MG63 (cell line): ENCODE measurements at regions not wholly inside any gene's neighbourhood (a gene's known extent, or its start where the extent isn't known, plus 50 kb on each side); places are given as distances from the start of the nearest gene placed in this dataset.
A peak's percentile ranks its signal among the peaks of the same experiment; 100 is the strongest.

Source experiments
- DNase-seq: peaks from one replicate; pipeline ENCODE4 v3.0.0-alpha.2; 2020
- H3K27me3 ChIP-seq: fragments of 250-450 bp; sonication (Bioruptor Pico); 2 replicates; pipeline ENCODE4 v1.5.1; 2020; ENCODE audit warnings: mild to moderate bottlenecking, moderate library complexity
- H3K36me3 ChIP-seq: fragments of 250-450 bp; sonication (Bioruptor Pico); 2 replicates; pipeline ENCODE4 v1.5.1; 2020; ENCODE audit warnings: mild to moderate bottlenecking, moderate library complexity
- H3K4me3 ChIP-seq: fragments of 250-450 bp; sonication (Bioruptor Pico); 2 replicates; pipeline ENCODE4 v1.5.1; 2020; ENCODE audit warnings: mild to moderate bottlenecking, moderate library complexity
- H3K9me3 ChIP-seq: fragments of 250-450 bp; sonication (Bioruptor Pico); 2 replicates; pipeline ENCODE4 v1.5.1; 2020; ENCODE audit warnings: mild to moderate bottlenecking, moderate library complexity

DNA sequence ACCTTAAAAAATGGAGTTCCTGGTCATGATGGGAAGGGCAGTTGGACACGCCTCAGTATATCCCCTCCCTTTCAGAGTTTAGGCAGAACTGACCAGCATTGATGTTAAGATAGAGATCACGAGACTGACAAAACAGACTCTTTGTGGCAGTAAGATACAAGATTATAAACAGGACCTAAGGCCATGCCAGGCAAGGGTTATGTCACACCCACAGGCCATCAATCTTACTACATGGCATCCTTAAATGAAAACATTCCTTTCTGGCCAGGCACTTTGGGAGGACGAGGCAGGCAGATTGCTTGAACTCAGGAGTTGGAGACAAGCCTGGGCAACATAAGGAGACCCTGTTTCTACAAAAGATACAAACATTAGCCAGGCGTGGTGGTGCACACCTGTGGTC, 129.3 kb upstream of the MLN start:
- H3K27me3 ChIP-seq: no peaks in the 10 kb centered on the region
- no peak overlapping the region for H3K4me3 ChIP-seq
- H3K9me3 ChIP-seq: no peaks in the 10 kb centered on the region
- DNase-seq: no peak
- H3K36me3 ChIP-seq: no peaks in the 10 kb centered on the region

DNA sequence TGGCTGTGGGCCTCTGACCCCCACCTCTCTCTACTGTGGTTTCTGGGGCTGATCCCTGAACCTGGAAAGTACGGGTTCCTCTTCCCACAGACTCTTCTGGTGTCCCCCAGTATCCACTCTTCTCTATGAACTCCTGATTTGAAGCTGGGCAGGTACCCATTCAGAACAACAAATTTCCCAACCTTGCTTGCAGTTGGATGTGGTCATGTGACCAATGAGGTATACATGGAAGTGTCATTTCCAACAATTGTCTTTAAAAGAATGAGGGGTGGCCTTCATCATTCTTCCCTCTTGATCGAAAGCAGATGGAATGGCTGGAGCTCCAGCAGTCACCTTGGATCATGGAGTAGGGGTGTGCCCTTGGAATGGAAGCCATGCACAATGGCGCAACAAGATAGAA, 128.0 kb upstream of the MLN start:
- no peaks in the 10 kb centered on the region for H3K36me3 ChIP-seq
- H3K27me3 ChIP-seq: no peaks in the 10 kb centered on the region
- no peaks in the 10 kb centered on the region for H3K9me3 ChIP-seq
- no peak overlapping the region for H3K4me3 ChIP-seq
- no peak for DNase-seq

DNA sequence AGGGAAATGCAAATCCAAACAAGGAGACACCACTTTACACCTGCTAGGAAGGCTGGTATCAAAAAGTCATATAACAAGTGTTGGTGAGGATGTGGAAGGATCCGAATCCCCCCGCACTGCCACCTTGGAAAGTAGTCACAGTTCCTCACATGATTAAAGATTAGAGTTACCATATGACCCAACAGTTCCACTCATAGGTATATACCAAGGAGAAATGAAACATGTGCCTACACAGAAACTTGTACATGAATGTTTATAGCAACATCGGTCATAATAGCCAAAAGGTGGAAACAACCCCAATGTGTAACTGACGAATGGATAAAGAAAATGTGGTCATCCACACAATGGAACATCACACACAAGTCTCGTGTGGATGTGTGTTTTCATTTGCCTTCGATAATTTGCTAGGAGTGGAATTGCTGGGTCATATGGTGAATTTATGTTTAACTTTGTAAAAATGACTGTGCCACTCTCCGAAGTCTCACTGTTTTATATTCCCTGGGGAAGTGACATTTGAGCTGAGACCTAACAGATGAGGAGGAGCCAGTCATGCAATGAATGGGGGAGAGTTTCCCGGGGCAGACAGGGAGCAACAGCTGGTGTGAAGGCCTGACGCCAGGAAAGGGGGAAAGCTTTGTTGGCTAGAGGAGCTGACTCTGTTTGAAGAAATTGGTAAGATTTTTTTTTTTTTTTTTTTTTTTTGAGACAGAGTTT, 125.9 kb upstream of the MLN start:
- DNase-seq: peak; percentile 13
- Histone ChIP-seq H3K9me3 (no peaks in the 10 kb centered on the region), H3K36me3 (no peaks in the 10 kb centered on the region), H3K4me3 (no peak overlapping the region), H3K27me3 (no peaks in the 10 kb centered on the region)

DNA sequence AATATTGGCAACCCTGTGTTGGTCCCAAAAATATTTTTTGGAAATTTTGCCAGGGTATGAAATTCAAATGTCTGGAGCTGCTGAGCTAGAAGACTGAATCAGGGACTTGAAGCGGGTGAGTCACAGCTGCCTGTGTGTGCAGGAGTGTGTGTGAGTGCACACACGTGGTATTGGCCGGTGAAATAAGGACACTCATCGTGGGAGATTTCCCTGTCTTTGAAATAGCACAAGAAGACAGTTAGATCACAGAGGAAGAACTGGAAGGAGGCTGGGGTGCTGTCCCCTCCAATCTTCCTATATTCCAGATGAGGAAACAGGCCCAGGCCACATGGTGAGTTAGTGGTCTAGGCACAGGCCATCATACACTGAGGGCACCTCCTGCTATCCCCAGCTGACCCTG, 123.8 kb upstream of the MLN start:
- H3K4me3 ChIP-seq: no peak overlapping the region
- H3K36me3 ChIP-seq: no peaks in the 10 kb centered on the region
- DNase-seq: peak; percentile 31
- H3K27me3 ChIP-seq: no peaks in the 10 kb centered on the region
- no peaks in the 10 kb centered on the region for H3K9me3 ChIP-seq

DNA sequence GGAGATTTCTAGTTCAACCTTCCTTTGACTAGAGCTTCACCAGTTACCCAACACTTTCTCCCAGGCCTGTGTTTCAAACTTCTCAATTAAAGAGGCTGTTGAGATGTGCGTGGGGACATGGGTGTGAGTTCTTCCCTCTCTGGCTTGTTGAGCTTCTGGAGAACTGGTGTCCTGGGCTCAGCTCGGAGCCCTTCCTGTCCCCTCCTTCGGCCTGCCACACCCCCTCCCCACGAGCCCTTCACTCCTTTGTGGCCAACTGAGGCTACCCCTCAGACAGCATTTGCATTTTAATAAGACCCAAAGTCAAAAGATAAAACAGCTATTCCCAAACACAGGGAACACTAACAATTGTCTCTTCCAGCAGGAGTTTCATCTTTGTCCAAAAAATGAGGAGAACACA, 123.3 kb upstream of the MLN start:
- no peaks in the 10 kb centered on the region for H3K9me3 ChIP-seq
- H3K27me3 ChIP-seq: no peaks in the 10 kb centered on the region
- no peak for DNase-seq
- H3K36me3 ChIP-seq: no peaks in the 10 kb centered on the region
- H3K4me3 ChIP-seq: no peak overlapping the region

DNA sequence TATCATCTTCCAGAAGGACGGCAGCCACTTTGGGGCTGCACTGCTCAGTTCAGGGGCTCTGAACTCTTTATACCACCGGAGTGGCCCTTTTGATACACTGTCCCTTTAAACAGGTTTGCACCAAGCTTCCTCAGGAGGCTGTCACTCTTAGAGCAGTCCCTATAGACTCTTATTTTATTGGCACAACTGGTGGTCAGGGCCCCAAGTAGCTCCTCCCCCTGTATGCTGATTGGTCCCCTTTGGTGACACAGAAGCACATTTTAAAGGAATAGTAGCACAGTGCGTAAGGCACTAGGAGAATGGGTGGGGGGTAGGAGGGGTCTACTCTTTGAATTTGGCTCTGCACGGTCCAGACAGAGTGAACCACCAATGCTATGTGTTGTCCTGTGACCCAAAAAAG, 122.6 kb upstream of the MLN start:
- Histone ChIP-seq H3K4me3 (no peak overlapping the region), H3K27me3 (no peaks in the 10 kb centered on the region), H3K36me3 (no peaks in the 10 kb centered on the region), H3K9me3 (no peaks in the 10 kb centered on the region)
- no peak for DNase-seq

DNA sequence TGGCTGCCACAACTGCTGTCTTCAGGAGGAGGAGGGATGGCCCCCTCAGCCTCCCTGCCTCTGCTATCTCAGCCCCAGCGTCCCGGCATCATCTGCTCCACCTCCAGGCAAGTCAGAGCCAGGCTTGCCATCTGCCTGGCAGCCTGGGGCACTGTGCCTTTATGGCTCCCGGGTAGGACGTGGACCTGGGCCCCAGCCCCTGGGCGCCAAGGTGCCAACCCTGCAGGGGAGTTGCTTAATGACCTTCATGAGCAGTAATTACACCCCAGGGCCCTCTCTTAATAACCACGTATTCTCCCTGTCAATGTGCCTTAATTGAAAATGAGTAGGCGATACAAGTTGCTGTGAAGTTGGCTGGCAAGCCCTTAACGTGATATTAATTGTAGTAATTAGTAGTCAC, 122.1 kb upstream of the MLN start:
- Histone ChIP-seq H3K4me3 (no peak overlapping the region), H3K9me3 (no peaks in the 10 kb centered on the region), H3K27me3 (no peaks in the 10 kb centered on the region), H3K36me3 (no peaks in the 10 kb centered on the region)
- DNase-seq: no peak

DNA sequence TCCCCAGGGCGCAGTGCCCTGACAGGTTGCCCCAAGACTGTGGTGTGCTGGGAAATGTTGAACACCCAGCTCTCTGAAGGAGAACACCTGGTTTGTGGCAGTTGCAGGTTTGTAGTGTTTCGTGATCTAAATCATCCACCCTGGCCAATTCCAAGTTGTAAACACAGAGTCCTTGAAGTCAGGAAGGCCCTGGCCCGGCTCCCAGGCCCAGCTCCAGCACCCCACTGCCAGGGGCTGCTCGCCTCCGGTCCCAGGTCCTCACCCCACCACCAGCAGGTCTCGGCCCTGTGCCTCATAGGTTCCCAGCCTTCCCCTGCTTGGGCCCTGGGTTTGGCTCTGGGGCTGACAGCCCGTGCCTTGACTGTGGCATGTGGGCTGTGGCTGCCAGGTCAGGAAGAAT, 121.4 kb upstream of the MLN start:
- Histone ChIP-seq H3K9me3 (no peaks in the 10 kb centered on the region), H3K27me3 (no peaks in the 10 kb centered on the region), H3K4me3 (no peak overlapping the region), H3K36me3 (no peaks in the 10 kb centered on the region)
- no peak for DNase-seq

DNA sequence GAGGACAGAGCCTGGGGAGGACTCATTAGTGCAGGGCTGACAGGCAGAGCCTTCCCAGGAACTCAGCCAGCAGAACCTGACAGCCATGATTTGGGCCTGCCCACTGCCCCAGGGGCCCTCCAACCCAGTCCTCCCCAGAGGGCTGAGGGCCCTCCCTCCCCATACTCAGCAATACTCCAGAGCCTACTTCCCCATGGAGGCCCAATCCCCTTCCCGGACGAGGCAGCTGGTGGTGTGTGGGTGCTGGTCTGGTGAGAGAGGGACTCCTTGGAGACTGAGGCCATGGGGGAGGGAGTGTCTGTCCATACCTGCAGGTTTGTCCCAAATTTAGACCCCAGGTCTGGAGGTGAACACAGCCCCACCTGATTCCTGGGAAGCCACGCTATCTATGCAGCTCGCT, 120.9 kb upstream of the MLN start:
- no peaks in the 10 kb centered on the region for H3K27me3 ChIP-seq
- H3K9me3 ChIP-seq: no peaks in the 10 kb centered on the region
- no peaks in the 10 kb centered on the region for H3K36me3 ChIP-seq
- DNase-seq: no peak
- H3K4me3 ChIP-seq: no peak overlapping the region

DNA sequence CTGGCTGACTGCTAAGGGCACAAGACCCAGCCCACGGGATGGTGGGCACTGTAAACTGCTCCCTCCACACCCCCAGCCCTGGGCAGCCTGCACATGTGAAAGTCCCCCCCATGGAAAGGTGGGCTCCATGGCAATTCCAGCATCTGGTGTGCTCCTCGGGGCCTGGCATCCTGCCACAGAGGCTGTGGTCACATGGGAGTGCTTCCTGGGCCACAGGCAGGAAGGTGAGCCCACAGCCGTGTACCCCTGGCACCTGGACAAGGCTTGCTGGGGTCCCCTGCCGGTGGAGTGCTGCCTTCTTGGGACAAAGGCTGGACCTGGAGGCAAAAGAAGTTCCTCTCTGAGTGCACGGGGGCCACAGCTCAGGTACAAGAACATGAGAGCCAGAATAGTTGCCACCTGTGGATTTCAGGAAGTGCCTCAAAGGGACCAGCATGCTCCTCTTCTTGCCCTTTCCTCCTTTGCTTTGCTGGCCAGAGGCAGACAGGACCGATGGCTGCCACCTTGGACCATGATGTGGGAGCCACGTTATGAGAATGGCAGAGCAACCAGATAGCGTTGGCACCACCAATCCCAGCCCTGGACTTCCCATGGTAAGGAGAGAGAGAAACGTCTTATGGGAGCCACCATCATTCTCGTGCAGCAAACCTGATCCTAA, 120.2 kb upstream of the MLN start:
- Histone ChIP-seq H3K4me3 (no peak overlapping the region), H3K27me3 (no peaks in the 10 kb centered on the region), H3K36me3 (no peaks in the 10 kb centered on the region), H3K9me3 (no peaks in the 10 kb centered on the region)
- no peak for DNase-seq

DNA sequence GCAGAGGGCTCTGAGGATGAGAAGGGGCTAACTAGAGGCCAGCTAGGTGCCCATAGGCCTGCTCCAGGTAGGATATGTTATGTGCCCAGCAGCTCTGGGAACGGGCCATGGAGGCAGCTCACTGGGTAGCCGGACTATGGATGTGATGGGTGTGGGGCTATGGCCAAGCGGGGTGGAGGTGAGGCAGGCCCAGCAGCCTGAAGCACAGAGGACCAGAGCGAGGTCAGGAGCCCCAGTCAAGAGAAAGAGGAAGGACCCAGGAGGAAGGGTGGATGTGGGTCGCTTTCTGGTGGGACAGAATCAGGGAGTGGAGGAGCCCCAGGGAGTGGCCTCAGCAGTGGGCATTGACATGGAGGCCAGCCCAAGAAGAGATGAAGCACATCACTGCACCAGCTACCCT, 117.9 kb upstream of the MLN start:
- no peak overlapping the region for H3K4me3 ChIP-seq
- no peak for DNase-seq

DNA sequence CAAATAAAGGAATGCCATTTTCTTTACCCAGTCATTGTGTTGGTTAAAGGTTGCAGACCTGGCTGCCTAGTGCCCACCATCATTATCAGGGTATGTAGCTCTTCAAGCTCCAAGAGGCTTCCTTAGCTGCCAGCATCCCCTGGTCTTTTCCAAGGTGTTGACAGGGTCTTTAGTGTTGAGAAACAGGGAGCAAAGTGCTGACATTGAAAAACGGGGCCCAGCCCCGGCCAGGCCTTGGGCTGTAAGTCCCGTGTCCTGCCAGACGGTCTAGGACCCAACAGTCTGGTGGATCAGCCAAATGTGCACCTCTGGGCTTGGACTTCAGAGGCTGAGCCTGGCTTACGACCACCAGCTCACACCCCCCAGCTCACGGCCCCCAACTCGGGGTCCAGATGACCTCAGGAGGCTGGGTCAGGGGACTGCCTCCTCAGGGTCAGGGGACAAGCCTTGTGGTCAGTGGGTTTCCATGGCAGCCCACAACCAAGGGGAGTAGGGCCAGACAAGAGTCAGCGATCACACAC, 114.4 kb upstream of the MLN start:
- H3K4me3 ChIP-seq: no peak overlapping the region
- DNase-seq: no peak
- no peaks in the 10 kb centered on the region for H3K36me3 ChIP-seq
- no peaks in the 10 kb centered on the region for H3K27me3 ChIP-seq
- H3K9me3 ChIP-seq: no peaks in the 10 kb centered on the region

More for the DNA sequence above, 117.9 kb upstream of the MLN start:
- no peaks in the 10 kb centered on the region for H3K36me3 ChIP-seq
- no peaks in the 10 kb centered on the region for H3K27me3 ChIP-seq
- H3K9me3 ChIP-seq: no peaks in the 10 kb centered on the region

DNA sequence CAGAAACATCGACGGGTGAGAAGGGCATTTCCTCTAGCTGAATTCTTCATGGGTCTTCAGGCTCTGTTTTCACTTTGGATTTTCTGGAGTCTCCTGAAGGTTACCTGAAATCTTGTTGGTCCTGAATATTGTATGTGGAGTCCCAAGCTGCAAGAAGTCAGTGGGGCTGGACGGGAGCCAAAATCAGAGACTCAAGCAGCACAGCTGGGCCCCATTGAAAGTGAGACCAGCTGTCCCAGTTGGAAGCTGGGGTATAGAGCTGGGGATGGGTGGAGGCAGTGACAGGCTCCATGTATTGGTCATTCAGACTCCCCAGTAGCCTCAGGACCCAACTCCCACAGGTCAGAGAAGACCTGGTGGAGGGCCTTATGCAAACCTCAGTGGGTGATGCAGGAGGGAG, 111.3 kb upstream of the MLN start:
- DNase-seq: no peak
- Histone ChIP-seq H3K9me3 (no peaks in the 10 kb centered on the region), H3K4me3 (no peak overlapping the region), H3K36me3 (no peaks in the 10 kb centered on the region), H3K27me3 (no peaks in the 10 kb centered on the region)

DNA sequence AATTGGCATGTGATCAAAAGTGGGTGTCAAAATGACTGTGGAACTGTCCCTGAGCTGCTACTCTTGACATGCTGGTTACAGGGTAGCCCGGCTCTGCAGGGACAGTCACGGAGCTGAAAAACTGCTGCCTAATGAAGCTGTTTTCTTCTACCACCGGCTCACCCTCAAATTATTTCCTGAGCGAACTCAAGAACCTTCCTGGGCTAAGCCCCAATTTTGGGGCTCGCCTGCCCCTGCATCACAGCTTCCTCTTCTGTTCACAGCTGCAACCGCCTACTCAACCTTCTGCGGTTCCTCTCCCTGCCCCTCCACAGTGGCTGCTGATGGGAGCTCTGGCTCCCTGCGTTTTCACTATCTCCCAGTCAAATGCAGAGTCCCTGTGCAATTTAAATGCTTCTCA, 110.8 kb upstream of the MLN start:
- DNase-seq: no peak
- Histone ChIP-seq H3K36me3 (no peaks in the 10 kb centered on the region), H3K4me3 (no peak overlapping the region), H3K27me3 (no peaks in the 10 kb centered on the region), H3K9me3 (no peaks in the 10 kb centered on the region)

DNA sequence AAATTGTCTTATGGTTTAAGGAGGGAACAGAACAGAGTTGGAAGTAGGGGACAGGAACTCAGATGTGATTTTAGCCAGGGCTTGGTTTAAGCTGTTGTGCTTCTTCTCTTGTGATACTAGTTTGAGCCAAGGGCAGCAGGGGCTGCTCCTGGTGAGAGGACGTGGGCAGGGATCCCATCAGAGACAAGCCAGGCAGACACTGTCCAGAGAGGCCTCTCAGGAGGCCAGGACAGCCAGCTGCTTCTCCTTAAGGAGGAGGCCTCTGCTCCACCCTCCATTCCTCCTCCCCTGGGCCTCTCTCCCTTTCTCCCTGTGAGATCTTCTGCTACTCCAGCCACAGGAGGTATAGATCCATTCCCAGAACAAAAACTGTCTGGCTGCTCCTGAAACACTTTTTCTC, 108.4 kb upstream of the MLN start:
- H3K9me3 ChIP-seq: no peaks in the 10 kb centered on the region
- no peak for DNase-seq
- H3K36me3 ChIP-seq: no peaks in the 10 kb centered on the region
- no peaks in the 10 kb centered on the region for H3K27me3 ChIP-seq
- H3K4me3 ChIP-seq: no peak overlapping the region

DNA sequence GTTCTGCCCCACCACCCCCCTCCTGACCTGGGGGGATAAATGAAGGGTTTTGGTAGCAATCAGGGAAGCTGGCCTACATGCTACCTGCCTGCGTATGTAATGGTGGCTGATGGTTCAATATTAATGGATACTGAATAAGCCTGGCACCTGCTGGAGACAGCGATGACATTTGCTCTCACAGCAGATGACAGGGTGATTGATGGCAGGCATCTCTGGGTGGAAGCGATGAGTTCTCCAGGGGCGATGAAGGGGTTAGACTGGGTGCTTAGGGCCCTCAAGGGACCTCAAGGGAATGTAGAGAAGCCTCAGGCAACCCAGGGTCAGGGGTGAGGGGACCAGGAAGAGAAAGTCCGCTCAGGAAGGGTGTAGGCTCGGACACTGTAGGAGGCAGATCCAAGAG, 107.7 kb upstream of the MLN start:
- Histone ChIP-seq H3K27me3 (no peaks in the 10 kb centered on the region), H3K4me3 (no peak overlapping the region), H3K36me3 (no peaks in the 10 kb centered on the region), H3K9me3 (no peaks in the 10 kb centered on the region)
- no peak for DNase-seq

DNA sequence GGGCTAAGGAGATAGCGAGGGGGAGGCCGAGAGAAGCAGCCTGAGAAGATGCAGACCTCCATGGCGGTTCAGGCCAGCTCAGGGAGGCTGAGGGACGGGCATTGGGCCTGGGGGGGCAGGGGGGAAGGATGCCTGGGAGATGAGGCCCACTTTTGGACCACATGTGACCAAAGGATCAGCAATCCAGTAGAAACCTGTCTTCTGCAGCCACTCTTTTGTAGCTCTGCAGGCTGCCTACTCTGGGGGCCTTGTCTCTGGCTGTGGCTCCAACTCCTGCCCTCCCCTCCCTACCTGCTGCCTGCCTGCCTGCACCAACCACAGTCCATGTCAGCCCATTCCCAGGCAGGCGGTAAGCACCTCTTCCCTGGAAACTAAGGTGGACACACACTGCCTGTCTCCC, 106.8 kb upstream of the MLN start:
- Histone ChIP-seq H3K36me3 (no peaks in the 10 kb centered on the region), H3K27me3 (no peaks in the 10 kb centered on the region), H3K9me3 (no peaks in the 10 kb centered on the region), H3K4me3 (no peak overlapping the region)
- DNase-seq: no peak

DNA sequence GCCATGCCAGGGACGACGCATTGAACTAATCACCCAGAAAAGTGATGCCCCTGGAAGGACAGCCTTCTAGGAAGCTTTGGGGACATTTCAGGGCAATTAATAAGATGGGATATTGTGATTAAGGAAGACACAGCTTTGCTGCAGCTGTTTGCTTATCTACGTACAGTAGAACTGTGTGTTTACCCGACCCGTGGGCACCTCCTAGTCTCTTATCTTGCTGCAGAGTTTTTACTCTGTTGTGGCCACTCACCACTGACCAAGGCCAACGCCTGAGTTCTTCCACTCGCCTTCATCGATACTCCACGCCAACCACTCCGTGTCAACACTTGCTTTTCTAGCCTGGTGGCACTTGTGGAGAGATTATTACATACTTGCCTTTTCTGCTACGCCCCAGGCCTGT, 105.9 kb upstream of the MLN start:
- no peaks in the 10 kb centered on the region for H3K9me3 ChIP-seq
- no peaks in the 10 kb centered on the region for H3K27me3 ChIP-seq
- H3K36me3 ChIP-seq: no peaks in the 10 kb centered on the region
- no peak for DNase-seq
- H3K4me3 ChIP-seq: no peak overlapping the region
